T-helper 2 cell treated with Interferon-gamma antibody and Interleukin-4, amounts not matched to agents 5 μg/mL and 100 μg/mL, for 36 hours (primary cell): ENCODE measurements at regions not wholly inside any gene's neighbourhood (a gene's known extent, or its start where the extent isn't known, plus 50 kb on each side); places are given as distances from the start of the nearest gene placed in this dataset.

Source experiments
- DNase-seq: peaks from one replicate; pipeline ENCODE4 v3.0.0; 2021; ENCODE audit warnings: low spot score
- H3K27ac Mint-ChIP-seq: one replicate; pipeline ENCODE4 v1.8.0; 2021; ENCODE audit warnings: mild to moderate bottlenecking, mixed read lengths
- H3K27me3 Mint-ChIP-seq: one replicate; pipeline ENCODE4 v1.8.0; 2021; ENCODE audit warnings: low read depth, mixed read lengths
- H3K36me3 Mint-ChIP-seq: one replicate; pipeline ENCODE4 v1.8.0; 2021; ENCODE audit warnings: low read depth, mixed read lengths
- H3K4me1 Mint-ChIP-seq: one replicate; pipeline ENCODE4 v1.8.0; 2021; ENCODE audit warnings: low read depth, mixed read lengths
- H3K4me3 Mint-ChIP-seq: one replicate; pipeline ENCODE4 v1.8.0; 2022; ENCODE audit warnings: mild to moderate bottlenecking, moderate library complexity, mixed read lengths
- H3K9me3 Mint-ChIP-seq: one replicate; pipeline ENCODE4 v1.8.0; 2021; ENCODE audit warnings: mixed read lengths

GRCh38 chr15:46331546-46331945 lies 696.7 kb downstream of the SQOR start:
- H3K27me3 Mint-ChIP-seq: no peaks in the 10 kb centered on the region
- no peak overlapping the region for H3K4me3 Mint-ChIP-seq
- no peaks in the 10 kb centered on the region for H3K4me1 Mint-ChIP-seq
- no peak overlapping the region for H3K27ac Mint-ChIP-seq
- no peaks in the 10 kb centered on the region for H3K36me3 Mint-ChIP-seq
- DNase-seq: no peak
- H3K9me3 Mint-ChIP-seq: peaks cover 5% of the 10 kb centered on the region

DNA sequence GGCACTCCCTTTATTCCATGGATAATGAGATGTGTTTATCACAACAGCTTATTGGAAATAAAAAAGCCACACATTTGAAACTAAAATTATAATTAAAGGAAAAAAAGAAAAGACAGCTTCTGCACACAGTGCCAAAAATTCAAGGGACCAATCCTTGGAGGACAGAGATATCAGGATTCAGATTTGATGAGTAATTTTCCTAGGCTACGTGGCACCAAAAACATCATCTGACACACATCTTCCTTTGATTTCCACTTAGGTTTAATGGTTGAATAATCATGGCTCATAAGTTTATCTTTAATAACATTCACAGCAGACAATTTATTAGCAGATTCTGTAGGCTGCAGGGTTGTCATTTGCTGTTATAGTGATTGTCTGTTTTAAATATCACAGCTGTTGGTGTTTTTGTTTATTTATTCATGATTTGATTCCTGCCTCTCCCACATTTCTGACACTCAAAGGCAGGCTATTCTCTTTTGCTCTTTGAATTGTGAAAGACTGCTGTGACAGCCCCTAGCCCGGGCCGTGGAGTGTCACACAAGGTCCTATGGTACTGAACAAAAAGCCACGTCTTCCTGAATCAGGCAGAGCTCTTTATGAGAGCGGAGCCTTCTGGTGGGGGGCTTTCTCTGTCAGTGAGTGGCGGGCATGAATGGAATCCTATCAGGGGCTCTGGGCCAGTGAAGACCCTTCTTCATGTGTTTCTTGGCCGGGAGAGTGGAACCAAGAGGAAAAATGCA lies 708.5 kb downstream of the SQOR start:
- Mint-ChIP-seq H3K27ac (no peak overlapping the region), H3K4me1 (no peaks in the 10 kb centered on the region), H3K4me3 (no peak overlapping the region), H3K9me3 (peaks cover 15% of the 10 kb centered on the region), H3K36me3 (no peaks in the 10 kb centered on the region), H3K27me3 (no peaks in the 10 kb centered on the region)
- DNase-seq: no peak

GRCh38 chr15:46344115-46344724 lies 709.4 kb downstream of the SQOR start:
- no peaks in the 10 kb centered on the region for H3K36me3 Mint-ChIP-seq
- no peaks in the 10 kb centered on the region for H3K4me1 Mint-ChIP-seq
- H3K27me3 Mint-ChIP-seq: no peaks in the 10 kb centered on the region
- no peak for DNase-seq
- H3K4me3 Mint-ChIP-seq: no peak overlapping the region
- no peak overlapping the region for H3K27ac Mint-ChIP-seq
- peaks cover 12% of the 10 kb centered on the region for H3K9me3 Mint-ChIP-seq

DNA sequence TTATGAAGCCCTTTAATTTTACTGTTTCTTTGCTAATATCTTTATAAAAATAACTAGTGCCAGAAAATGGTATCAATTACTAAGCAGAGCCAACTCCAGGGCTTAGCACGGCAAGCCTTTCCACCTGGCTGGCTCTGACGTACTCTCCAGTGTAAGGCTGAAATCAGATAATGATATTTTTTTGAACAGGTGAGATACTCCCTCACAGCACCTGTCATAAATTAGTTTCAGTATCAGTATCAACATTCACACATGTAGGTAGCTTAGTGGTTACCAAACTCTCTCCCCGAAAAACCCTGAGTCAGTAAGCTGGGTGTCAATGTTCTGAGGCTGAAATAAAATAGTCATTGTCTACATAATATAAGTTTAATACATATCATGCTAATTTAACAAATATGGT lies 710.1 kb downstream of the SQOR start:
- no peaks in the 10 kb centered on the region for H3K27me3 Mint-ChIP-seq
- no peak overlapping the region for H3K27ac Mint-ChIP-seq
- H3K9me3 Mint-ChIP-seq: peaks cover 12% of the 10 kb centered on the region
- no peaks in the 10 kb centered on the region for H3K36me3 Mint-ChIP-seq
- no peak overlapping the region for H3K4me3 Mint-ChIP-seq
- no peak for DNase-seq
- H3K4me1 Mint-ChIP-seq: no peaks in the 10 kb centered on the region

DNA sequence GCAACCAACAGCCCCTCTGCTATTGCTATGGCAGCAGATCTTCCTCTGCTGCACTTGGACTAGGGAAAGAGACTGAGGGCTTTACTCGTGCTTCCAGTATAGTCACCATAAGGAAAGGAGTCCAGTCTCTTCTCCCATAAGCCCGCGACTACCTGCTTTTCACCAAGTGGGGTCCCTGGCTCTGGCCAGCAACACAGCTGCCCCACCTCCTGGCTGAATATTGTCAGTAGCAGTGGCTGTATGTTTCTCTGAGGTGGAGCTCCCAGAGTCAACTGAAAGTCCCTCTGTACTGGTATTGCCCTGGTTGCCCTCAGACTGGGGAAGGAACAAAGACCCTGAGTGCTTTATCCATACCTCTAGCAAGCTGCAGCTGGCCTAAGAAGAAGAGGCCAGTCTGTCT lies 719.6 kb downstream of the SQOR start:
- Mint-ChIP-seq H3K4me1 (no peaks in the 10 kb centered on the region), H3K36me3 (no peaks in the 10 kb centered on the region), H3K27me3 (no peaks in the 10 kb centered on the region), H3K27ac (no peak overlapping the region), H3K9me3 (peaks cover 25% of the 10 kb centered on the region), H3K4me3 (no peak overlapping the region)
- DNase-seq: no peak

DNA sequence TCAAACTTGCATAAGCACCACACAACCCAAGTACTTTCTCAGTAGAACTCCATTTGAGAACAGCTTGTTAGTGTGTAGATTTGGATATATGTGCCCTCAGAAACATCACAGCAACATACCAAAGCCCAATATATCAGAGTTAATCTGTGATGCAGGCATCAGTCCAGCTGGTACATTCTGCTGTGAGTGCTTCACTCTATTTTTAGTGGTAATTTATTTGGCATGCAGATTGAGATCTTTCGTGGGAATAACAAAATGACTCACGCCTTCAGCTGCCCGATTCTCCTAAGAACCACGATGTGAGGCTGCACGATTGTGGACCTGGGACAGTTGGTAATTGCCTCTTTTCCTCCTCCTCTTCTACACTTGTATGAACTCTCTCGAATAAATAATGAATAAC lies 730.7 kb downstream of the SQOR start:
- H3K27me3 Mint-ChIP-seq: no peaks in the 10 kb centered on the region
- H3K4me3 Mint-ChIP-seq: no peak overlapping the region
- H3K4me1 Mint-ChIP-seq: no peaks in the 10 kb centered on the region
- no peaks in the 10 kb centered on the region for H3K36me3 Mint-ChIP-seq
- peaks cover 26% of the 10 kb centered on the region for H3K9me3 Mint-ChIP-seq
- no peak overlapping the region for H3K27ac Mint-ChIP-seq
- DNase-seq: no peak

- no peaks in the 10 kb centered on the region for H3K27me3 Mint-ChIP-seq
- H3K4me1 Mint-ChIP-seq: no peaks in the 10 kb centered on the region
- H3K36me3 Mint-ChIP-seq: no peaks in the 10 kb centered on the region
- H3K4me3 Mint-ChIP-seq: no peak overlapping the region
- DNase-seq: no peak
- no peak overlapping the region for H3K27ac Mint-ChIP-seq
- peaks cover 31% of the 10 kb centered on the region for H3K9me3 Mint-ChIP-seq
Measured at GRCh38 chr15:46366360-46367007, 731.7 kb downstream of the SQOR start.

DNA sequence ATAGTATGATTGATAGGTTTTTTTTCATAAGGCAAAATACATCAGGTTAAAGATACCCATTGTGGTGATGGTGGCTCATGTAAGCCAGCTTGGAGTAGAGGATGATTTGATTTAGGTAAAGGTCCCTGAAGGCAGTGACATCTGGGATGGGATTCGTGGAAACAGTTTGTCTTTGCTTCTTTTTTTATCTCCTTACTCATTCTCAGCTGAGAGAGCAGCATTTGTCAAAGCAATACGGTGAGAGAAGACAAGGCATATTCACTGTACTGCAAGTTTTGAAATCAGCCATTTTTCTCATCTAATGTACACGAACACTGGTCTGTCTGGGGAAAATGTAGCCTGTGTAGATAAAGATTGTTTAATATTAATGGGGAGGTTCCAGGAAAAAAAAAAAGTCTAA lies 749.1 kb downstream of the SQOR start:
- Mint-ChIP-seq H3K36me3 (no peaks in the 10 kb centered on the region), H3K27ac (no peak overlapping the region), H3K27me3 (no peaks in the 10 kb centered on the region), H3K4me1 (no peaks in the 10 kb centered on the region), H3K9me3 (peaks cover 34% of the 10 kb centered on the region), H3K4me3 (no peak overlapping the region)
- no peak for DNase-seq

DNA sequence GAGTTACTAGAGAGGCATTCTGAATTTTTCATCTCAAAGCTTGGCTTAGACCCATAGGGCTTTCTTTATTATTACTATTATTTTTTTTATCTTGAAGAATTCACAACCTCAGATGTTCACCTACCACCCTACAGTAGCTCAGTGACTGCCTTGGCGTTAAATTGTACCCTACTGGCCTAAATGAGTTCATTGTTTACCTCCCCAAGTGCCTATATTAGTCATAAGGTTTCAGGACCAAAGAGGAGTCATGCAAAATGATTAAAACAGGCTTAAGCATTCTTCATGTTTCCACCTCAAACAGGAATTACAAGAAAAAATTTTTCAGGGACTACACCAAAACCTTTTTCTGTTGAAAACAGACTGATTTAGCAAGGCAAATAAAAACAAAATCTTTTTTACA lies 751.5 kb downstream of the SQOR start:
- Mint-ChIP-seq H3K4me1 (no peaks in the 10 kb centered on the region), H3K27me3 (no peaks in the 10 kb centered on the region), H3K36me3 (no peaks in the 10 kb centered on the region), H3K9me3 (peaks cover 55% of the 10 kb centered on the region), H3K4me3 (no peak overlapping the region), H3K27ac (no peak overlapping the region)
- DNase-seq: no peak

- Mint-ChIP-seq H3K27ac (no peak overlapping the region), H3K4me3 (no peak overlapping the region), H3K9me3 (peaks cover 57% of the 10 kb centered on the region), H3K4me1 (no peaks in the 10 kb centered on the region), H3K36me3 (no peaks in the 10 kb centered on the region), H3K27me3 (no peaks in the 10 kb centered on the region)
- DNase-seq: no peak
Measured at GRCh38 chr15:46389739-46390138, 754.9 kb downstream of the SQOR start.

GRCh38 chr15:46394463-46394862 lies 759.6 kb downstream of the SQOR start:
- Mint-ChIP-seq H3K4me3 (no peak overlapping the region), H3K36me3 (no peaks in the 10 kb centered on the region), H3K27me3 (no peaks in the 10 kb centered on the region), H3K9me3 (peaks cover 37% of the 10 kb centered on the region), H3K27ac (no peak overlapping the region), H3K4me1 (no peaks in the 10 kb centered on the region)
- DNase-seq: no peak

GRCh38 chr15:46408312-46408711 lies 773.5 kb downstream of the SQOR start:
- H3K9me3 Mint-ChIP-seq: peaks cover 19% of the 10 kb centered on the region
- DNase-seq: no peak
- no peaks in the 10 kb centered on the region for H3K4me1 Mint-ChIP-seq
- no peaks in the 10 kb centered on the region for H3K27me3 Mint-ChIP-seq
- no peak overlapping the region for H3K27ac Mint-ChIP-seq
- H3K36me3 Mint-ChIP-seq: no peaks in the 10 kb centered on the region
- H3K4me3 Mint-ChIP-seq: no peak overlapping the region

DNA sequence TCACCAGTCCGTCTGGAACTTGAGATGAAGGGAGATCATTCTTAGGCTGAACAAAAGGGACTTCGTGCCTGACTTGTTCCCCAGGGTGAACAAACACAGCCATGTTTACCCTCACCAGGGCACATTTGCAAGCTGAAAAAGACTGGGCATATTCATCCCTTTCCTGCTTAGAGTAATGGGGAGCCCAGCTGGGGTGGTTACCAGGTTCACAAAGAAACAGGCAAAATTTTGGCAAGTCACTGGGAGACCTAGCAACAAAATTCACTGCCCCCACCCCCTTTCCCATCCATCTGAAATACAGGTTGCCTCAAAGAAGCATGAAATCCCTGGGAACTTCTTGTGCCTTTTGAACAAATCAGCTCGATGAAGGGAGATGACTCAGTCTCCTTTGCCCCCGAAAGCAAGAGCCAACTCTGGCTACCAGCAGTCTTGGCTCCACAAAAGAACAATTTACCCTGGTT lies 775.0 kb downstream of the SQOR start:
- Mint-ChIP-seq H3K27ac (no peak overlapping the region), H3K36me3 (no peaks in the 10 kb centered on the region), H3K27me3 (no peaks in the 10 kb centered on the region), H3K4me3 (no peak overlapping the region), H3K4me1 (no peaks in the 10 kb centered on the region), H3K9me3 (peaks cover 28% of the 10 kb centered on the region)
- DNase-seq: no peak

DNA sequence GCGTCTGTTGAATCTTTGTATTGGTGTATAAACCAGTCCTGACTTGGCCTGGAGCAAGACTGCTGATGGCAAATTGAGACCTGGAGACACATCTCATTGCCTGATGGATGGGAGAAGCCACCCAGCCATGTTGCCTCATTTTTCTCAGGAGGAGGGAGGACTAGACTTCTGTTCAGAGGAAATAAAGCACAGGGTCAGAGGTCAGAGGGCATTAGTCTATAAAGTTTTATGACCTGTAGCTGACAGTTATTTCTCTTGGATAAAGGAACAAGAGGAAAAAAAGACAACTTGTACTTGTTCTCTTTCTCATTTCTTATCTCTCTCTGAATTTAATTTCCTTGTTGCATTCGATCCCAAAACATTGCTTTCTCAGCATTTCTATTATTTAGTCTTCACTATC lies 775.9 kb downstream of the SQOR start:
- no peaks in the 10 kb centered on the region for H3K4me1 Mint-ChIP-seq
- no peaks in the 10 kb centered on the region for H3K36me3 Mint-ChIP-seq

More for the DNA sequence above, 775.9 kb downstream of the SQOR start:
- peaks cover 28% of the 10 kb centered on the region for H3K9me3 Mint-ChIP-seq
- no peak overlapping the region for H3K4me3 Mint-ChIP-seq
- no peak for DNase-seq
- no peak overlapping the region for H3K27ac Mint-ChIP-seq
- no peaks in the 10 kb centered on the region for H3K27me3 Mint-ChIP-seq
